ENCODE measurements at regions not wholly inside any gene's neighbourhood (a gene's known extent, or its start where the extent isn't known, plus 50 kb on each side); places are given as distances from the start of the nearest gene placed in this dataset.

DNA sequence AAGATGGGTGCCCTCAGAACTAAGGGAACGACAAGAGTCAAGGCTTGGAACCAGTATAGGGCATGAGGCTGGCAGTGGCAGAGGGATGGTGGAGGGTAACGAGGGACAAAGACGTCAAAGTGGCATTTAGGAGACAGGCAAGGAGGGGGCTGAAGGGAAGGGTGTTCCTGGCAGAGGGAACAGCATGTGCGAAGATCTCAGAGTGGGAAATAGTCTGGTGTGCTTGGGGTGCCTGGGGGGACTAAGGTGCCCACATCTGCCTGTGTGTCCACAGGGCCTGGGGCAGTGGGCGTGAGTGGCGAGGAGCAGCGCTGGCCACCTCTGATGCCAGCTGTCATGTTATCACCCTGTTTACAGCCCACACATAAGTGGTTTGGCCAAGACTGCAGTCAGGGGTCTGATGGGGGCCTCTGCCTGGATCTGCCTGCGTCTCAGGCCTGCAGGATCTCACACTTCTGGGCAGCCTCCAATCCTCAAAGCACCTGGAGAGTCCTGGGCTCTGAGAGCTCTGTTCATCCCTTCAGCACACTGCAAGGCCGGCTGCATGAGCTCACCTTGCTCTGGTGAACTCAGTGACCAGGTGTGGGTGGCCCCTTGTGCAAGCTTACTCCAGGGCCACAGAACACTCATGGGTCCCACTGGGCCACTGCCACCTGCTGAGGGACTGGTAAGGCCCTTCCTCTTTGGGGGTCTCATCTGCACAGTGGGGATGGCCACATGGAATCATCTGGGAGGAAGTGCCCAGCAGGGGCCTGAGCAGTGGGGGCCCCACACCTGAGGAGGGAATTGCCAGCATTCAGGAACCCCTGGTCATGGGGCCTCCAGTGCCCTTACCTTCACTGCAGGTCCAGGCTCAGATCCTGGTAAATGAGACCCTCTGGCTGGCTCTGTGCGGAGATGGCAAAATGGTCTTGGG, 89.7 kb upstream of the SHISAL1 start:
- no peak for DNase-seq (ENCODE audit: low read depth, low spot score)

DNA sequence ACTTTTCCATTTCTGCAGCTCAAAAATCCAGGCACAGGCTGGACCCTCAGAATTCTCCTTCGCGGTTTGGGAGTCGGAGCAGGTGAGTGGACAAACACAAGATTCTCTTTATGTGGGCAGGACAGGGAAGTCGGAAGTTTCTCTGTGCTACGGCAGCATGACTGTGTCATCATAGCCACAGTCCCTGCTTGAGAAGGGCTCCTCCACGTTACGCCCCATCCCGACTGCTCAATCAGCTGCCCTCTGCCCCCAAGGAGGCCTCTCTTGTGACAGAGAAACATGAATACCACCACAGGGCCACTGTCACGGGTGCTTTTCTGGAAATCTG, 89.0 kb upstream of the SHISAL1 start:
- DNase-seq (ENCODE audit: low read depth, low spot score) = no peak

DNA sequence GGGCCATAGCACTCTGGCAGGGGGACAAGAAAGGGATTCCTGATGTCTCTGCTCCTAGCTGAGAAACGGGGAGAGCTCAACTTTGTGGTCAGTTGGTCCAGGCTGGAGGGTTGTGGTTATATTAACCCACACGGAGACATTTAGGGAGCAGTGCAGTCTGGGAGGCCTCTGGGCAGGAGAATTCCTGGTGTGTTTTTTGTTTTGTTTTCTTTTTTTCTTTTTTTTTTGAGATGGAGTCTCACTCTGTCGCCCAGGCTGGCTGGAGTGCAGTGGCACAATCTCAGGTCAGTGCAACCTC, 88.0 kb upstream of the SHISAL1 start:
- no peak for DNase-seq (ENCODE audit: low read depth, low spot score)

DNA sequence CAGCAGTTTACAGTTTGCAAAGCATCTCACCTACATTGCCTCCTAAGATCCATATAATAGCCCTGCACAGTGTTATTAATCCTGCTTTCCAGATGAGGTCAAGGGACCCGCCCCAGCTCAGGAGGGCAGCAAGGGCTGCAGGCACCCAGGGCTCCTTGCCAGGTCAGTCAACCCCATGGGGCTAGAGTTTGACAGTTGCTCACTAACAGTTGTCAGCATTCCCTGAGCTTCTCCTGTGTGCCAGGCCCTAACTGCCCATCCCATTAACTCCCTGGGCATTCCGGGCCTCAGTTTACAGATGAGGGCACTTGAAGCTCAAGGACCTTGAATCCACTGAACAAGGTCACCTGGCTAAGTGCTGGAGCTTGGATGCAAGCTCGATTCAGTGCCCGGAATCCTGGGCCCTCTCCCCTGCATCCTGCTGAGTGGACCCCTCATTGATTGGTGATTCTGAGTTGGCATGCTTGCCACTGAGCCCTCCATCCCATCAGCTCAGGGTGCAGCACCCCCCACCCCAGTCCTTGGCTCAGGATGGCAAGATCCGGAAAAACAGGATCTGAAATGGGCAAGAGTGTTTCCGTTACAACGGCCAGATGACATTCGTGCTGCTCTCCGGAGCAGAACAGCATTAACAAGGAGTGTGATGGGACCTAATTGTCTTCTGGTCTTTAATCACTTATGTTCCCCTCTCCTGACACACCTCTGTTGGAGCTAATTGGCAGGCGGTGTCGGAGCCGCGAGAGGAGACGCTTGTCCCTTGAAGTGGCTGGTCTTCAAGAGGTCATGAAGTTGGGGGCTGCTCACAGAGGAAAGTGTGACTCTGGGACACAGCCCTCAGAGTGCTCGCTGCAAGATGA, 87.4 kb upstream of the SHISAL1 start:
- no peak for DNase-seq (ENCODE audit: low read depth, low spot score)

DNA sequence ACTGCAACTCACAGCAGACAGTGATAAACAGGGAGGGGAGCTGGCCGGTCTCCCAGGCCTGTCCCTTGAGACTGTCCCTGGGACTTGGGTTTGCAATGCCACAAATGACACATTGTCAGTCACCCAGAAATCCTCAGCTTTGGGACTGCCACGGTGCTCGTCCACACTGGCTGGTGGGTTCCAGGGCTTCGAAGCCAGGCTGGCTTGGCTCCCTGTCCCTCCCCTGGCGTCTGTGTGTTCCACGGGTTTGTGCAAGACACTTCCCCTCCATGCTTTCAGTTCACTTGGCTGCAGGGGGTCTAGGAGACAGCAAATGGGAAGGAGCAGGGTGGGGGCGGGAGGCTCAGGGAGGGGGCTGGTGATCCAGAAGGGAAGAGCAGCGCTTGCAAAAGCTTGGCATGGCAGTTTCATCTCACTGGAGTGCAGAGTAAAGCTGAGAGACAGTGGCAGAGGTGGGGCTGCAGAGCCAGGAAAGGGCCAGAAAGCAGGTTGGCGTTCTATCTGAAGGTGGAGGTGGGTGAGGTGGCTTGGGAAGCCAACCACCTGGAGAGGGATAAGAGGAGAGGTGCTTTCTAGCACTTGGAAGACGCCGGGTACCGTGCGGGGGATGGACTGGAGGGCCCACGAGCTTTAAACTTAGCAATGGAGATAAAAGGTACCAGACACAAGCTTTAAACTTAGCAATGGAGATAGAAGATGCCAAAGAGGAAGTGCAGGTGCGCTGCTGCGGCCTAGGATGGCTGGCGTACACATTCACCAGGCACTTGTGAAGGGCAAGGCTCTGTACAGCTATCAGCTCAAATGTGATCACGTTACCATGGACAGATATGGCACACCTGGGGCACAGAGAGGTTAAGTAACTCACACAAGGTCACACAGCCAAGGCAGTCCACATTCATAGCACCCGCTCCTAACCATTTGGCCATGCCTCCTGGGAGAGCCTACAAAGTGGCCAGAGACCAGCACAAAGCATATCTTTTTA, 86.4 kb upstream of the SHISAL1 start:
- DNase-seq (ENCODE audit: low read depth, low spot score) = no peak

DNA sequence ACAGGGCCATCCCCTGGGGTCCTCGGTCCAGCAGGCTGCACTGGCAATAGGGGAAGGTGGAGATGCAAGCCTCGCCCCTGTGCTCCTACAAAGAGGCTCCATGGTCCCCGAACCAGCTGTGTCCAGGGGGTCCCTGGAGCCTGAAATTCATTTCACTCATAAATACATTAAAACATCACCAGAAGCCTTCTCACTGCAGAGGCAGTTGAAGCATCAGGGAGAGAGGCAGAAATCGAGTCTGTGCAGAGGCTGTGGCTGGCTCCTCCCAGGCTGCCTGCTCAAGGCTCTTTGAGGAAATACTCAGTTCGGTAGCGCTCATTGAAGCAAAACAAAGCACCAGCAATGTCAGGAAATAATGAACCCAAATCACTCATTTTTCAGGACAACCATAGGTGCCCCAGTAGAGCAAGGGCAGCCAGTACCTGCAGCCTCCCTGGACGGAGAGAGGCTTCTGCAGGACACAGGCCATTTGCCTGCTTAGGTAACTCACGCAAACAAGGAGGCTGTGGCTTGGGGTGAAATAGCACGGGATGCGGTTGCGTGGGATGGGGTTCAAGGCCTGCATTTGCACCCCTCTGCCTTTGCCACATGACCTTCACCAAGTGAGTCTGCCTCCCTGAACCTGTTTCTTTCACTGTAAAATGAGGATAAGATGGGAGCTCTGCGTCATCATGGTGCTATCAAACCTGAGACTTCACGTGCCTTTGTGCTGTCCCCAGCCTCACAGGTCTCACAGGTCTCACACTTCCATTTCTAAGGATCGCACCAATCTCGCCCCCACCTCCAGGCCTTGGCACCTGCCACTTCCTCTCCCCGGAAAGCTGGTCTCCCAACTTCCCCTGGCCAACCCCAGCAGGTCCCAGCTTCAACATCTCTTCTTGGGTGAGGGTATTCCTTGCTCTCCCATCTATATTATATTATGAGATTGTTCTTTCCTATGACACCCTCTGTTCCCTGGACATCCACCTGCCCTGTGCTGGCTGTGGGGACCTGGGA, 84.3 kb upstream of the SHISAL1 start:
- no peak for DNase-seq (ENCODE audit: low read depth, low spot score)

DNA sequence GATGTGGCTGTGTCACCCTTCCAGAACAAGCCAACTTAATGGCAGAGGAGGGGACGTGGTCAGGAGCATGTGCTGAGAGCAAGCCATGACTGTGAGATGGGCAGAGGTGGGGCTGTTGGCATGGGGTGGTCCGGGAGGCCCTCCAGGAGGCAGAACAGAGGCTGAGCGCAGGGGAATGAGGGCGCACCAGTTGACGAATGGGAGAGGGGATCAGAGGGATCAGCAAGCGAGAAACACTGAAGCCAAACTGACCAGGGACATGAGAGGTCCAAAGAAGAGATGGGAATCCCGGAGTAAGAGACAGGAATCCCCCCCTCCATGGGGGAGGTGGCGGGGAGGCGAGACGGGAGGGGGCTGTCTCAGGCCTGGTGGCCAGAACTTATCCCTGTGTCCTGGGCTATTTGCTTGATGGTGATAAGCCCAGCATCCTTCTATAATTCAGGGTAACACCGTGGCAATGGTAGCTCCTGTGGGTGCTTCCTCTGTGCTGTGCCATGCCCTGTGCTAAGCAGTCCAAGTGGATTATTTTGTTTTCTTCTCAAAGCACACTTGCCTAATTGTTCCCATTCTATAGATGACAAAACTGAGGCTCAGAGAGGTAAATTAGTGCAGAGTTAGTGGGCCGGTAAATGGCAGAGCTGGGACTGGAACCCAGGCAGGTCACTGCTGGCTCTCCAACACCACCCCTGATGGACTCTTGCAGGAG, 83.4 kb upstream of the SHISAL1 start:
- no peak for DNase-seq (ENCODE audit: low read depth, low spot score)

DNA sequence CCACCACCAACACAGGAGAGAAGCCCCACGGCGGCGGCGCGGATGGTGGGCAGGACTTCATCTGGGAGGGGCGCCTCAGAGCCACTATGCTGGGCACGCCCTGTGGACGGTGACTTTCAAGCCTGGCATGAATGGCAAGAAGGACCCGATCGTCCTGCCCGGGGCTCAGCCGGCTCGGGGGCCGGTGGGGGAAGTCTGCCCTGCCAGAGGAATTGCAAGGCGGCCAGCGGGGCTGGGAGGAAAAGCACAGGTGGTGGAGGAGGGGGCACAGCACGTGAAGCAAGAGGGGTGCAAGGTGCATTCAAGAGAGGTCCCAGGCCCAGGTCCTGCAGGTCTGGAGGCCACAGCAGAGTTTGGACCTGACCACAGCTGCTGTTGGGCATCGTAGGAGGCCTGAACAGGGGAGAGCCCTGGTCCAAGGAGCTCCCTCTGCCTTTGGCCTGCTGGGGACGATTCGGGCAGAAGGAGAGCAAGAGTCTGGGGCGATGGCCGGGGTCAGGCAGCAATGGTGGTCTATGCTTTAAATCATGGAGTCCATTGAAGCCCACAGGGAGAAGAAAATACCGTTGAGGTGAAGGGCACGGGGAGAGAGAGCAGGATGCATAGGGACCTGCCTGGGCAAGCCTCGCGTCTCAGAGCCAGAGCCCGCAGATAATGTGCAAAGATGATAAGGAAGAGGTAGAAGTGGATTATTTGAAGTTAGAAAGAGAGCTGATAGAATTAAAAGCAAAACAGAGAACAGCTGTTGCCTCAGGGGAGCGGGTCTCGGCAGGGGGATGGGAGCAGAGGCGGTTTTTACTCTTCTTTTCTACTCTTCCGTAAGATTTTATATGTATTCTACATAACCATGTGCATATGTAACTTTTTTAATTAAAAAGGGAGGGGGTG, 82.6 kb upstream of the SHISAL1 start:
- no peak for DNase-seq (ENCODE audit: low read depth, low spot score)

DNA sequence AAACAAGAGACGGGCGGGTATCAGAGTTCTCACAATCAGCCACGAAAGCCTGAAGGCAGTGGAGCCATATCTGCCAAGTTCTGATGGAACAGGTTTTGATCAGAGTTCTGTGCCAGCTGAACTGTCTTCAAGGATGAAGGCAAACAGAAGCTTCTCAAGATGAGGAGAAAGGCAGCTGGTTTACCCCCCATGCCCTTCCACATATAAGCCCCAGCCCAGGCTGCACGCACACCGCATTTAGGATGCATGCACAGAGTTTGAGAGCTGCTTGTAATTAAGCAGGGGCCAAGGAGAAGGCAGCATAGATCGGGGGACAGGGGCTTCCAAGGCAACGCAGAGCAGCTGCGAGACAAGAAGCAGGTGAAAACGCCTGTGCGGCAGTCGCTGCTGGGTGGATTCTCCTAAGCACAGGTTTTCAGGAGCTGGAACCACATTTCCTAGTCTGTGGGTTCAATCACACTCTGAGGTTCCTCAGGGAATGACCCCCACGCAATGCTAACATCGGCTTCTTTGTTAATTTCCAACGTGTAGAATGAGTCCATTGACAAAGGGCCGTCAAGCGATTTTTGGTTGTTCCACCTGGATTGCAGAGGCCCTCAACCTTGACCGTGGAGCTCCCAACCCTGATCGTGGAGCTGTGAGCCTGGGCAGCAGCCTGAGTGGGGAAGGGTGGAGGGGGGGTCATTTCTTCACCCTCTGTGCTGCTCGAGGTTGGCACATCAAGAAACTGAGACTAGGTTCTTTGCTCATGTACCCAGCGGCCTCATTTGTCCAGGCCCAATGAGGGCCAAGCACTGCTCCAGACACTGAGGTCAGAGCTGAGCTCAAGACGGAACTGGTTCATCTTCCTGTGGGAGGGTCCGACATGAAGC, 81.7 kb upstream of the SHISAL1 start:
- DNase-seq (ENCODE audit: low read depth, low spot score) = no peak

DNA sequence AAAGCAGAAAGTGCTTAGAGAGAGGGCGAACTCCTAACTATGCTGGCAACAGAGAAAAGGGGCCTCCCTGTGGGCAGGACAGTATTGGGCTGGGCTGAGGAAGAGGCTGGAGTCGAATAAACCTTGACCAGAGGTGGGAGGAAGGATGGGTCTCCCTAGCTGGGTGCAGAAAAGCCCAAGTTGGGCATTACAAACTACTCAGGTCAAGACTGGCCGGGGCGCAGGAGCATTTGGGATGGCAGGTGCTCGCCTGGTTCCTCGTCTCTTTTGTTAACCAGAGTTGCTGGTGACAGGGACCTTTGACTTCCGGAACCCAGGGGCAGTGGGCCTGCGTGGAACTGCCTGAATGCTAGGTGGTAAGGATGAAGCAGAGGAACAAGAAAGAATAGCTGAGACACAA, 80.3 kb upstream of the SHISAL1 start:
- no peak for DNase-seq (ENCODE audit: low read depth, low spot score)

DNA sequence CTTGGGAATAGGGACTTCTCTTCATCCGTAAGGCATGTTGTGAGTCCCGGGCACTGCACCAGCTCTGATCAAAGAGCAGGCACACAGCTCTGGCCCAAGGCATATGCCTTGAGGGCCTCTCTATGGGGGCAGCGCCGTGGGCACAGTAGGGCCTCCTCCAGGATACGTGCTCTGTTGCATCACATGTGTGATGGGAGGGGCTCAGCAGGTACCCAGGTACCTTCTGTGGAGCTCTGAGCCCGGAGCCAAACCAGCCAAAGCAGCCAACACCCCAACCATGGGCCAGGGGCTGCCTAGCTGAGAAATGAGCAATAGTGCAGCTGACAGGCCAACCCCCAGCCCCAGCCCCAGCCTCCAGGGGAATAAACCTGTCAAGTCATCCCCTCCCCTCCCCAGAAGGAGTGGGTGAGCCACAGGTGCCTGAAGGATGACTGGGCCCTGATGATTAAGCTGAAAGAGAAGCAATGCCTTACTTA, 79.7 kb upstream of the SHISAL1 start:
- no peak for DNase-seq (ENCODE audit: low read depth, low spot score)

DNA sequence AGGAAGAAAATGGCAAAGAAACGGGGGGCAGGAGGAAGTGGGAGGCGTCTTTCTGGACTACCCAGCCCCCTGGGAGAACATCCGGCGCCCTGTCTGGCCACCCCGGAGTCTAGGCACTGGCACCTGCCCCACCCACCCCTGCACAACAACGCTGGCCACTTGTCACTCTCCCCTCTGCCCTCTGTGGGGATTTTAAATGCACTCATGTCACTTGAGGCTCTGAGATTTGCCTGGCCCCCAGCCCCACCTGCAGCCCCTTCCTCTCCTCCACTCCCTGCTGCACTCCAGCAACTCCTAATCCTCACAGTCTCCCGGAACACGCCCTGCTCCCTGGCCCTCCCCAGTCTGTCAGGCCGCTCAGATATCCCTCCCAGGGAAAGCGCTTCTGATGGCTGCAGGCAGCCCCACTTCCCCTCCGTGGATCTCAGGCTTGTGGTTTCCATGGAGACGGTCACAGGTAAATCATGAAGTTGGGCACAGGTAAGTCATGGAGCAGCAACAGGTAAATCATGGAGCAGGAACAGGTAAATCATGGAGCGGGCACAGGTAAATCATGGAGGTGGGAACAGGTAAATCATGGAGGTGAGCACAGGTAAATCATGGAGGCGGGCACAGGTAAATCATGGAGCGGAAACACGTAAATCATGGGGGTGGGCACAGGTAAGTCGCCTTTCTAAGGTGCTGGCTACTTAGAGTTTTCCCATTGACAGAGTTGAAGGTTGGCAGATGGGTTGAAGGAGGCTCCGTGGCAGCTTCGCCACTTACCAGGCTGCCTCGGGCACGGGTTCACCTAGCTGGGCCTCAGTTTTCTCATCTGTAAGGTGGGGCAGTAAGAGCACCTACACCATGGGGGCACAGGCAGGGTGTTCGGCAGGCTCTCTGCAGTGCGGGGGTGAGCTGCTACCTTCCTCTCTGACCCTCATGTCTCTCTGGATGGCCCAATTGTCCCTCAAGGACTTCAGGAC, 79.0 kb upstream of the SHISAL1 start:
- peak; percentile 30 for DNase-seq (ENCODE audit: low read depth, low spot score)

DNA sequence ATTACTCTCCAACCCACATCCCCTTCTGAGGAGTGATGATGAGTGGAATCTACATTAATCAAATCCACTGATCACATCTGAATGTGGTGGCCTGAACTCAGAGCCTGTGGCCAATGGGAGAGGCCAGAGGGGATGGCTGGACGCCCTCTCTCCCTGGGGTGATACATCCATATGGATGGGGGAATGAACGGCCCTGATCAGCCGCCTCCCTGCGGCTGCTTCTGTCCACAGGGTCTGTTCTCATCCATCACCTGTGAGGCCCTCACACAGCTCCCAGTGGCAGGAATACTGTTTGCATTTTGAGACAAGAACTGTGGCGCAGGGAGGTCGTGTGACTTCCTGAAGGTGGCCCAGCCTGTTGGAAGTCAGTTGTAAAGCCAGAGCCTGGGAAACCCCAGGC, 78.3 kb upstream of the SHISAL1 start:
- no peak for DNase-seq (ENCODE audit: low read depth, low spot score)

DNA sequence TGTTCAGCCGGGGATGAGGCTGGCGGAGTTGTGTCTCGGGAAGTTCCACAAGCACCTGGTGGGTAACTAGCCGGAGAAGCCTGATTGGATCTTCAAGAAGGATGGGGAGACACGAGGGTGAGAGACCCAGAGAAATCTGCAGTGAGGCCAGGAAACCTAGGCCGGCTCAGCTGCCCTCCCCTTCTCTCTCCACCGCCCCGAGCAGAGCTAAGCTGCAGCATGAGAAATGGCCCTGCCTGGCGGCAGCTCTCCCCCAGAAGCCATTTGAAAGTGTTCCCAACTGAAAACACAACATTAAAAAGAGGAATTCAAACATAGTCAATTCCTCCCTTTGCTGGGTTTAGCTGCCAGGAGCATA, 77.8 kb upstream of the SHISAL1 start:
- no peak for DNase-seq (ENCODE audit: low read depth, low spot score)

DNA sequence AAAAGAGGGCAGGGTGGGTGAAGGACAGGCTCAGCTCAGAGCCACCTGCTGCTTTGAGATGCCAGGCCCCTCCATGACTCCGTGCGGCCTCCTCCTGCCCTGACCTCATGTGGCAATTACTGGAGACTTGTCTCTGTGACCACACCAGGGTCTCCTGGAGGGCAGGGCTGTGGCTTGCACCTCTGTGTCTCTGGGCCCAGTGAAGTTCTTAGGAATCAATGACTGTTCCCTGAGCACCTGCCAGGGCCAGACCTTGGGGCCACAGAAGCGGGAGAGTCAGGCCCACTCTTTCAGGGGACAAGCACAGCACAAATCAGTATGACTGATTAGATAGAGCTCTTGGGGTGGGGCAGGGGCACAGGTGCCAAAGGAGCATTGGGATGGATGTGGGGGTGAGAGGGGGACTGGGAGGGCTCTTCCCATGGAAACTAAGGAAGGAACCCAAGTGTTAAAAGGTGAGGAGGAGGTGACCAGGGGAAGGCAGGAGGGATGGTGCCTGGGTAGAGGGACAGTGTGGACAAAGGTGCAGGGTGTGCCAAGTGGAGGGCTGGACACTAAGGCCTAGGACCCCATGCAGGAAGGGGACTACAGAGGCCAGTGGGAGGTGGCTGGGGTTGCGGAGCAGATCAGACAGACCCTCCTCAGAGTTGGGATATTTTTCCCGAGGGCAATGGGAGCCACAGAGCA, 77.3 kb upstream of the SHISAL1 start:
- DNase-seq (ENCODE audit: low read depth, low spot score) = no peak

DNA sequence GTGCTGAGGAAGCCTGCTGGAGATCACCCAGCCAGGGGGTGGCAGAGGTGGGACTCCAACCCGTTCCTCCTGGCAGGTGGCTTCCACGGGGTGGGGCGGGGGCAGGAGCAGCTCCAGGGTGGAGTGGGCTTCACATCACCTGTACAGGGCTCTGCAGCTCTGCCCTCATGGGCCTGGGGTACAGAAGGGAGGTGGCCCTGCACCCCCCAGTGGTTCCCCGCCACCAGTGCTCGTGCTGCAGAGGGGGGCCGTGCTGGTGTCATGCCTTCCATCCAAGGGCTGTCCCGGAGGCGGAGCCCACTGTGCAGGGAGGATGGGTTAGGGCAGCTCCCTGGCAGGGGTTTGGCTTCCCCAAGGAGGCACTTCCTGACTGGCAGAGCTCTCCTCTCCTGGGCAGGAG, 76.4 kb upstream of the SHISAL1 start:
- DNase-seq (ENCODE audit: low read depth, low spot score) = no peak

All from iPS DF 19.7 (cell line).